Endothelial cell of umbilical vein (primary cell): ENCODE measurements at regions not wholly inside any gene's neighbourhood (a gene's known extent, or its start where the extent isn't known, plus 50 kb on each side); places are given as distances from the start of the nearest gene placed in this dataset.

Experiments used
- BruUV-seq: library from RNA; stranded (reverse); fragments of 400-500 nt; replicated peaks from 2 replicates; lab custom pipeline; 2021; lab: Mats Ljungman, UMichigan
- CTCF ChIA-PET: fragments of 300-600, 350-600 bp; sonication (Branson Sonifier 250); formaldehyde crosslinking; loops from one replicate; lab custom pipeline; 2021; ENCODE audit warnings: antibody characterized with exemption, inconsistent platforms; lab: Charles Lee
- POLR2A ChIA-PET: fragments of 300-600, 350-600 bp; sonication (Branson Sonifier 250); formaldehyde crosslinking; loops from one replicate; lab custom pipeline; 2021; ENCODE audit warnings: antibody characterized with exemption, inconsistent platforms; lab: Charles Lee
- DNase-seq: peaks from one replicate; pipeline ENCODE4 v3.0.0-alpha.2; 2011; ENCODE audit warnings: low read depth, low spot score
- FAIRE-seq: peaks from 2 replicates; lab custom pipeline; 2011; peaks lifted over from hg19 to GRCh38; lab: Jason Lieb, UNC
- H2AFZ ChIP-seq: 2 replicates; pipeline ENCODE4 v1.6.0; 2012; ENCODE audit warnings: low read depth, low read length, control low read depth, inconsistent platforms
- H3K27ac ChIP-seq: 2 replicates; pipeline ENCODE4 v1.5.1; 2011; ENCODE audit warnings: low read depth, mild to moderate bottlenecking, control low read depth, low read length, moderate library complexity; ENCODE audit not compliant: insufficient read depth
- H3K27me3 ChIP-seq, 2 experiments: 2 replicates each; pipeline versions ENCODE4 v1.6.0 to v1.6.1; 2011; ENCODE audit warnings: low read length in 2 of 2, mixed read lengths in 1 of 2; ENCODE audit not compliant: control insufficient read depth in 2 of 2, insufficient read depth in 2 of 2
- H3K36me3 ChIP-seq, 2 experiments: 2 replicates in 1 of 2; 3 replicates in 1 of 2; pipeline ENCODE4 v1.5.1; 2011; ENCODE audit warnings: low read length in 2 of 2, mild to moderate bottlenecking in 1 of 2, moderate library complexity in 1 of 2; ENCODE audit not compliant: control insufficient read depth in 2 of 2, insufficient read depth in 2 of 2; ENCODE audit errors: extremely low read depth in 1 of 2
- H3K4me1 ChIP-seq: 3 replicates; pipeline ENCODE4 v1.5.1; 2011; ENCODE audit warnings: mild to moderate bottlenecking, low read length; ENCODE audit not compliant: control insufficient read depth, insufficient read depth; ENCODE audit errors: extremely low read depth
- H3K4me2 ChIP-seq: 2 replicates; pipeline ENCODE4 v1.6.1; 2011; ENCODE audit warnings: low read length, control low read depth, mixed read lengths; ENCODE audit not compliant: insufficient read depth
- H3K4me3 ChIP-seq, 3 experiments: fragments of 200-600 bp in 1 of 3; sonication (generic), shearing (Covaris generic) in 1 of 3; replicated peaks in 1 of 3; 2 replicates each; pipeline ENCODE4 v1.5.1; 2011 to 2016; ENCODE audit warnings: control low read depth in 3 of 3, low read length in 3 of 3, mild to moderate bottlenecking in 2 of 3, inconsistent platforms in 1 of 3, low read depth in 1 of 3, moderate library complexity in 1 of 3; ENCODE audit not compliant: insufficient read depth in 1 of 3
- H3K79me2 ChIP-seq: 2 replicates; pipeline ENCODE4 v1.6.0; 2012; ENCODE audit warnings: low read length, inconsistent platforms; ENCODE audit not compliant: control insufficient read depth, insufficient read depth
- H3K9ac ChIP-seq: replicated peaks from 2 replicates; pipeline ENCODE3; 2011; ENCODE audit warnings: low read length, control low read depth; ENCODE audit not compliant: insufficient read depth; ENCODE audit errors: extremely low read depth
- H3K9me1 ChIP-seq: replicated peaks from 3 replicates; pipeline ENCODE4 v1.6.0; 2011; ENCODE audit warnings: mild to moderate bottlenecking, low read length; ENCODE audit not compliant: control insufficient read depth, insufficient read depth; ENCODE audit errors: extremely low read depth
- H3K9me3 ChIP-seq: replicated peaks from 2 replicates; pipeline ENCODE4 v1.5.1; 2012; ENCODE audit warnings: low read length, inconsistent platforms; ENCODE audit not compliant: control insufficient read depth, insufficient read depth
- H4K20me1 ChIP-seq: replicated peaks from 2 replicates; pipeline ENCODE3; 2011; ENCODE audit warnings: mild to moderate bottlenecking, low read length; ENCODE audit not compliant: control insufficient read depth, insufficient read depth; ENCODE audit errors: extremely low read depth
- CTCF ChIP-seq, 2 donors: IDR thresholded peaks; 1 replicate in 1 of 2; 2 replicates in 1 of 2; pipeline ENCODE4 v1.5.1; 2011; ENCODE audit warnings: low read length in 2 of 2, mild to moderate bottlenecking in 2 of 2, moderate library complexity in 2 of 2, control low read depth in 1 of 2, inconsistent platforms in 1 of 2, low read depth in 1 of 2; ENCODE audit not compliant: insufficient read depth in 1 of 2; ENCODE audit errors: extremely low read depth in 1 of 2
- EZH2 ChIP-seq: IDR thresholded peaks from 2 replicates; pipeline ENCODE4 v1.6.1; 2012; ENCODE audit warnings: borderline replicate concordance, low read depth, mild to moderate bottlenecking, moderate library complexity, low read length, inconsistent platforms; ENCODE audit not compliant: severe bottlenecking
- FOS ChIP-seq: IDR thresholded peaks from 2 replicates; pipeline ENCODE4 v1.6.1; 2011; ENCODE audit warnings: mild to moderate bottlenecking, low read length, moderate library complexity, borderline replicate concordance; ENCODE audit not compliant: insufficient read depth
- GATA2 ChIP-seq: IDR thresholded peaks from 2 replicates; pipeline ENCODE4 v1.7.0; 2011; ENCODE audit warnings: low read depth, mild to moderate bottlenecking, moderate library complexity, mixed read lengths, low read length; ENCODE audit not compliant: insufficient read length, insufficient read depth
- JUN ChIP-seq: IDR thresholded peaks from 2 replicates; pipeline ENCODE4 v1.6.1; 2011; ENCODE audit warnings: borderline replicate concordance, low read depth; ENCODE audit not compliant: insufficient read length, insufficient read depth
- MAX ChIP-seq: IDR thresholded peaks from 2 replicates; pipeline ENCODE4 v1.6.1; 2011; ENCODE audit not compliant: insufficient read depth, insufficient read length
- MYC ChIP-seq: IDR thresholded peaks from one replicate; pipeline ENCODE4 v1.6.1; 2011; ENCODE audit warnings: mild to moderate bottlenecking, low read depth, low read length
- POLR2A ChIP-seq: IDR thresholded peaks from 2 replicates; pipeline ENCODE4 v1.6.1; 2012; ENCODE audit warnings: low read depth, mild to moderate bottlenecking, control low read depth, low read length
- POLR2AphosphoS5 ChIP-seq: IDR thresholded peaks from 2 replicates; pipeline ENCODE4 v1.6.1; 2012; ENCODE audit warnings: low read depth, mild to moderate bottlenecking, control low read depth, low read length, moderate library complexity; ENCODE audit not compliant: insufficient read depth
- dilution Hi-C: fragments of 300-500 bp; cut with MboI; formaldehyde crosslinking; loops from one replicate; pipeline ENCODE4 v1.15.0; 2019; ENCODE audit warnings: low sequenced_read_pairs; ENCODE audit not compliant: extremely low pct_ligation_motif_present
- intact Hi-C: fragments of 100-400 bp; cut with micrococcal nuclease; formaldehyde crosslinking; loops from one replicate; pipeline ENCODE4 v1.10.0; 2022

- Histone ChIP-seq H4K20me1 (no peaks in the 10 kb centered on the region), H3K79me2 (no peaks in the 10 kb centered on the region), H3K27ac (no peak overlapping the region), H3K9me1 (no peaks in the 10 kb centered on the region), H2AFZ (no peak overlapping the region), H3K4me1 (no peaks in the 10 kb centered on the region), H3K4me2 (no peak overlapping the region), H3K9me3 (no peaks in the 10 kb centered on the region), H3K27me3 (peaks cover 0 to 2% of the 10 kb centered on the region in 2 experiments), H3K36me3 (no peaks in the 10 kb centered on the region), H3K4me3 (no peak overlapping the region), H3K9ac (no peak overlapping the region)
- ChIA-PET CTCF (no interaction called here), POLR2A (no interaction called here)
- DNase-seq (no peak), FAIRE-seq (no peak)
- TF ChIP-seq FOS (no peak), JUN (no peak), POLR2AphosphoS5 (no peak), GATA2 (no peak), EZH2 (no peak), MAX (no peak), POLR2A (no peak), CTCF (IDR thresholded peaks at IDR 0.05; ENCODE audit: extremely low read depth in 1 of 2, insufficient read depth in 1 of 2, low read depth in 1 of 2, low read length in 2 of 2) (no peak), MYC (no peak)
- BruUV-seq = no TSS peak
- dilution Hi-C loops (no loop called here), intact Hi-C loops (no loop called here)
These were observed 58.6 kb upstream of the TPM1 start for GRCh38 chr15:62983956-62984355.
